D721Med (cell line): ENCODE measurements at regions not wholly inside any gene's neighbourhood (a gene's known extent, or its start where the extent isn't known, plus 50 kb on each side); places are given as distances from the start of the nearest gene placed in this dataset.

Experiments used
- DNase-seq: peaks from one replicate; pipeline ENCODE4 v3.0.0; 2011; ENCODE audit warnings: low spot score; ENCODE audit not compliant: insufficient read length
- FAIRE-seq: peaks from 2 replicates; lab custom pipeline; 2011; peaks lifted over from hg19 to GRCh38; lab: Jason Lieb, UNC
- TF ChIP-seq, protein P1 (sequence below): IDR thresholded peaks from 2 replicates; pipeline ENCODE4 v1.5.1; 2012; ENCODE audit warnings: mild to moderate bottlenecking, control low read depth; ENCODE audit not compliant: insufficient read depth; ENCODE audit errors: missing control alignments

DNA sequence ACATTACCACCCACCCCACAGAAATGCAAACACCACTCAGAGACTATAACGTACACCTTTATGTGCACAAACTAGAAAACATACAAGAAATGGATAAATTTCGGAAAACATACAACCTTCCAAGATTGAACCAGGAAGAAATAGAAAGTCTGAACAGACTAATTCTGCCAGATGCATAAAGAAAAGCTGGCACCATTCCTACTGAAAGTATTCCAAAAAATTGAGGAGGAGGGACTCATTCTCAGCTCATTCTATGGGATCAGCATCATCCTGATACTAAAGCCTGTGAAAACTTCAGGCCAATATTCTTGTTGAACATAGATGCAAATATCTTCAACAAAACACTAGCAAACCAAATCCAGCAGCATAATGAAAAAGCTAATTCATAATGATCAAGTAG is 115.1 kb upstream of the CD180 start:
- DNase-seq, result no peak
- TF ChIP-seq, protein P1, sequence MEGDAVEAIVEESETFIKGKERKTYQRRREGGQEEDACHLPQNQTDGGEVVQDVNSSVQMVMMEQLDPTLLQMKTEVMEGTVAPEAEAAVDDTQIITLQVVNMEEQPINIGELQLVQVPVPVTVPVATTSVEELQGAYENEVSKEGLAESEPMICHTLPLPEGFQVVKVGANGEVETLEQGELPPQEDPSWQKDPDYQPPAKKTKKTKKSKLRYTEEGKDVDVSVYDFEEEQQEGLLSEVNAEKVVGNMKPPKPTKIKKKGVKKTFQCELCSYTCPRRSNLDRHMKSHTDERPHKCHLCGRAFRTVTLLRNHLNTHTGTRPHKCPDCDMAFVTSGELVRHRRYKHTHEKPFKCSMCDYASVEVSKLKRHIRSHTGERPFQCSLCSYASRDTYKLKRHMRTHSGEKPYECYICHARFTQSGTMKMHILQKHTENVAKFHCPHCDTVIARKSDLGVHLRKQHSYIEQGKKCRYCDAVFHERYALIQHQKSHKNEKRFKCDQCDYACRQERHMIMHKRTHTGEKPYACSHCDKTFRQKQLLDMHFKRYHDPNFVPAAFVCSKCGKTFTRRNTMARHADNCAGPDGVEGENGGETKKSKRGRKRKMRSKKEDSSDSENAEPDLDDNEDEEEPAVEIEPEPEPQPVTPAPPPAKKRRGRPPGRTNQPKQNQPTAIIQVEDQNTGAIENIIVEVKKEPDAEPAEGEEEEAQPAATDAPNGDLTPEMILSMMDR, result no peak
- FAIRE-seq, result no peak

DNA sequence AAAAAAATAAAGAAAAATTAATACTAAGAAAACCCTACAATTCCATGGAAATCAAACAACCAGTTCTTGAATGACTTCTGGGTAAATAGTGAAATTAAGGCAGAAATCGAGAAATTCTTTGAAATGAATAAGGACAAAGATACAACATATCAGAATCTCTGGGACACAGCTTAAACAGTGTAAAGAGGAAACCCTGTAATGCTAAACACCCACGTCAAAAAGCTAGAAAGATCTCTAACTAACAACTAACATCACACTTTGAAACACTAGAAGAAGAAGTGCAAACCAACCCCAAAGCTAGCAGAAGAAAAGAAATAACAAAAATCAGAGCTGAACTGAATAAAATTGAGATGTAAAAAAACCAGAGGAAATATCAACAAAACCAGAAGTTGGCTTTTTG is 114.6 kb upstream of the CD180 start:
- FAIRE-seq (no peak), DNase-seq (no peak)
- TF ChIP-seq, protein P1, result no peak

DNA sequence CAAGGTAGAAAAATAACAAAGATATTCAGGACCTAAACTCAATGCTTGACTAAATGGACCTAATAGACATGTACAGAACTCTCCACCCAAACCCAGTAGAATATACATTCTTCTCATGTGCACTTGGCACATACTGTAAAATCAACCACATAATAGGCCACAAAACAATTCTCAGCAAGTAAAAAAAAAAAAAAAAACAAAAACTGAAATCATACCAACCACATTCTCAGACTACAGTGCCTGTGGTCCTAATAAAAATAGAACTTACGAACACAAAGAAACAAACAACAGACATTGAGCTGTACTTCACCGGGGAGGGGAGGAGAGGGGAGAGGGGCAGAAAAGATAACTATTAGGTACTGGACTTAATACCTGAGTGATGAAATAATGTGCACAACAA is 114.1 kb upstream of the CD180 start:
- TF ChIP-seq, protein P1, result no peak
- no peak for FAIRE-seq
- DNase-seq, result no peak

DNA sequence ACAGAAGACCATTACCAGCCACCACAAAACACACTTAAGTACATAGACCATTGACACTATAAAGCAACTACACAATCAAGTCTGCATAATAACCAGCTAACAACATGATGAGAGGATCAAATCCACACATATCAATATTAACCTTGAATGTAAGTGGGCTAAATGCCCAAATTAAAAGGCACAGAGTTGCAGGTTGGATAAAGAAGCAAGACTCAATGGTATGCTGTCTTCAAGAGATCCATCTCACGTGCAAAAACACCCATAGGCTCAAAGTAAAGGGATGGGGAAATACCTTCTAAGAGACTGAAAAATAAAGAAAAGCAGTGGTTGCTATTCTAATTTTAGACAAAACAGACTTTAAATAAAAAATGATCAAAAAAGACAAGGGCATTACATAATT is 113.6 kb upstream of the CD180 start:
- no peak for FAIRE-seq
- DNase-seq, result no peak
- TF ChIP-seq, protein P1, result no peak

DNA sequence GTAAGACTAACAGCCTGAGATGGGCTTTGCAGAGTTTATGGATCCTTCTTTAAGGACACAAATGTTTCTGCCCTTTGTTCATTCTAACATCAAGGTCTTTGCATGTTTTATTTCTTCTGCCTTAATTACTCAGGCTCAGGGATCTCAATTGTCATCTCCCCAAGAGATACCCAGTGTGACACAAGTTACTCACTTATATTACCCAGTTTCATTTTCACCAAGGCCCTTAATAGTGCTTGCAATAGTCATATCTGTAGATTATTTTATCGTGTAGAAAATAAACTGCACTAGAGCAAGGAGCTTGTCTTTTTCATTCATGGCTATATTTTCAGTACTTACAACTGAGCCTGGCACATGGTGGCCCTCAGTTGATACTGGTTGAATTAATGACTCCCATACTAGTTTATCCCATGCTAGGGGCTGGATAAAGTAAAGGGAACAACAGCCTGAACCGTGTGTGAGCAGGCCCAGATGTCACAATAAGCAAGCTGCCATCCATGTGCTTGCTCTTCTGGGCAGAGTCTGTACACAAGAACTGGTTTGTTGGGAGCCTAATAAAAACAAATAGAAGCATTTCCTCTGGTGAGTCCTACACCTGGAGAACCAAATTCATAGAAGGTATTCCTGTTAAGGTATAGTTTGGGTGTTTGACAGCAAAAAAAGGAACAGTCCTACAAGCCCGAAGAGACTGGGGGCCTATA is 112.5 kb upstream of the CD180 start:
- FAIRE-seq (no peak), DNase-seq (no peak)
- TF ChIP-seq, protein P1, result no peak

DNA sequence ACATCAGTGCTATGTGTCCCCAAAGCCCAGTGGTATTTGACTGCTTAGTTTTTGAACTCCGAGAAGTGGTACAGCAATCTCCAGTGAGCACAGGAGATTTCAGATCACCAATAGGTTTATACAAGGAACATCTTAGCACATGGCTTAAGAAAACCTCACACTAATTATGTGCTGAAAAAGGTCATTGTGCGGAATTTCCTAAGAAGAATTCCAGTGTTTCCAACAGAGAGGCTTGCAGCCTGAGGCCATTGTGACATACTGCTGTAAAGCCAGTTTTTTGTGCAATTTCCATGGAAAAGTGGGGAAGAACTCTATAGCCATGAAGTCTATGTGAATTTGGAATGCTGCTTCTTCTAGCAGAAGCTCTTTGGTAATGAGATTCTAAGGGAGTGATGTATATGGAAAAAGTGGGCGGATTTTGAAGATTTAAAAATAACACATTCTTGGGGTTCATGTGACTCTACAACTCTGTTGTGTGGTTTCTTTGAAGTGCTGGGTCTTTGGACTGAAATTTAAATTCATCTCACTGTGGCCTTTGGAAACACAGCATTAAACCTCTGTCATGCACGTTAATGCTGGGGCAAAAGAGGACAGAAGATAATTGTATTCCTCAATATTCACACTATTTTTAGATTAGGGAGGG is 110.5 kb upstream of the CD180 start:
- no peak for DNase-seq
- TF ChIP-seq, protein P1, result no peak
- no peak for FAIRE-seq
